ENCODE measurements at regions not wholly inside any gene's neighbourhood (a gene's known extent, or its start where the extent isn't known, plus 50 kb on each side); places are given as distances from the start of the nearest gene placed in this dataset.

DNA sequence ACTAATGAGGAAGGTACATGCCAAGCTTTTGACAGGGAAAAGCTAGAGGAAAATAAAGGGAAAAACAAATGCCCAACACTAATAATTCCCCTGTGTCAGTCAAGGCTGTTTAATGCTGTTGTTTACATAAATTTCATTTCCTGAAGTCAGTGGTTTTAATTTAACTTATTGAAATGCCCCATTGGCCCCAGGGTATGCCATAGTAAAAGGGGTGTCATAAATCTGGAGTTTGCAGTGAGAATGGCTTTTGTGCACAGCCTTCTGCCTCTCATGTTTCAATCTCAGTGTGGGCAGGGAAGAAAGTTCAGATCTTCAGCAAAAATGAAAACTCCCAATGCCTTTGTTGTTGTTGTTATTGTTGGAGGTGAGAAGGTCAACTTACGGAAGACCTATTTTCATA lies 550.1 kb upstream of the DCC start:
- ChIA-PET POLR2A (no interaction called here), CTCF (interaction anchor here (1.2 to 1.9 kb wide), 2 partner anchors 16 to 21 kb away, joined by 3 to 4 read pairs; no protein-coding TSS in a partner anchor), RAD21 (ENCODE audit: unreplicated experiment) (interaction anchor here (1.5 kb wide), 1 partner anchor 64 kb away, joined by 4 read pairs; no protein-coding TSS in a partner anchor), SMC1A (ENCODE audit: uncharacterized antibody, unreplicated experiment) (interaction anchor here (1.0 to 2.5 kb wide), 3 partner anchors 16 to 103 kb away, joined by 3 to 7 read pairs (median 6); no protein-coding TSS in a partner anchor)
- no peak overlapping the region for H3K27ac ChIP-seq (ENCODE audit: control insufficient read depth, insufficient read depth)
- BruUV-seq (replicated peaks): no TSS peak
- no peaks in the 10 kb centered on the region for H3K36me3 ChIP-seq (ENCODE audit: control insufficient read depth in 2 of 2, insufficient read depth in 2 of 2, low read length in 1 of 2)
- H2AFZ ChIP-seq (ENCODE audit: control insufficient read depth, low read depth, low read length): no peak overlapping the region
- FAIRE-seq (no peak), ATAC-seq (no peak), DNase-seq (ENCODE audit: low read depth, low spot score) (no peak)
- no peaks in the 10 kb centered on the region; the same call in 2 of the 3 replicates for H3K9me3 ChIP-seq (replicated peaks; ENCODE audit: control insufficient read depth, insufficient read depth, low read length)
- 38% methylated on average over 1 of the region's 1 CpG for WGBS (ENCODE audit: insufficient coverage, insufficient replicate concordance, low lambda C conversion rate, missing lambda C conversion rate)
- in situ Hi-C loops (cut with MboI): no loop called here
- intact Hi-C loops (cut with micrococcal nuclease; ENCODE audit: unreplicated experiment): no loop called here
- no peak overlapping the region for H3K9ac ChIP-seq (ENCODE audit: control insufficient read depth, insufficient read depth, low read length)
- H3K79me2 ChIP-seq (ENCODE audit: control insufficient read depth, insufficient read depth, low read length): no peaks in the 10 kb centered on the region
- no peaks in the 10 kb centered on the region for H3K4me1 ChIP-seq (ENCODE audit: control insufficient read depth, insufficient read depth, low read length)
- no peaks in the 10 kb centered on the region for H3K27me3 ChIP-seq (replicated peaks in 1 of 2; ENCODE audit: control insufficient read depth in 2 of 2, insufficient read depth in 2 of 2, low read length in 1 of 2)
- no peak for TF ChIP-seq SMAD1 (IDR thresholded peaks at IDR 0.05; ENCODE audit: low read depth, partially characterized antibody)
- TF ChIP-seq BRCA1 (IDR thresholded peaks at IDR 0.05; ENCODE audit: low read depth, low read length): no peak
- TF ChIP-seq ZNF217 (IDR thresholded peaks at IDR 0.05): no peak
- no peak for TF ChIP-seq POU2F2 (IDR thresholded peaks at IDR 0.05; ENCODE audit: borderline replicate concordance, low read depth, low read length)
- TF ChIP-seq FOS (IDR thresholded peaks at IDR 0.05; ENCODE audit: borderline replicate concordance, extremely low read depth, insufficient read length): no peak
- H3K4me3 ChIP-seq: no peak overlapping the region
- H4K20me1 ChIP-seq (ENCODE audit: control insufficient read depth, insufficient read depth): no peaks in the 10 kb centered on the region
- no peak overlapping the region for H3K4me2 ChIP-seq (ENCODE audit: control insufficient read depth, insufficient read depth)

DNA sequence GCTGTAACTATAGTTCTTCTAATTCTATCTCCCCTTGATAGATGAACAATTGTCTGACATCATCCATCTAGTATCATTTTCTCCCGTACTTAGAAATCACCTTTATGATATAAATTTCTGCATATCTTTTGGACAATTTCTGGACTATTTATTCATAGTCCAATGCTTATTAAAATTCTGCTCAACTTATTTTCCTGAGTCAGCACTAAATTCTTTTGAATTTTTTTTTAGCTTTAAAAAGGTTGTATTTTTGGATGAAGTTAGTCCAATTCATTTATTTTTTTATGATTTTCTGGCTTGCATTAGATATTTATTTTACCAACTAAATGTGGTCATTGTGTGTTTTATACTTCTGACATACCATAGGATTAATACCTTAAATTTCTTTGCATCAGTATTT lies 538.5 kb upstream of the DCC start:
- RAD21 ChIA-PET (ENCODE audit: unreplicated experiment): no interaction called here
- H3K4me2 ChIP-seq (ENCODE audit: control insufficient read depth, insufficient read depth): no peak overlapping the region
- TF ChIP-seq HCFC1 (IDR thresholded peaks at IDR 0.05; ENCODE audit: low read length) (no peak), NBN (IDR thresholded peaks at IDR 0.05) (no peak), ATF7 (IDR thresholded peaks at IDR 0.05; ENCODE audit: low read depth) (no peak), RAD21 (IDR thresholded peaks at IDR 0.05; ENCODE audit: insufficient read depth, low read depth, low read length) (no peak), CHD1 (IDR thresholded peaks at IDR 0.05; ENCODE audit: low read depth, low read length) (no peak), NR2C1 (IDR thresholded peaks at IDR 0.05) (no peak), PKNOX1 (IDR thresholded peaks at IDR 0.05) (no peak), STAT3 (IDR thresholded peaks at IDR 0.05; ENCODE audit: low read depth, low read length) (no peak)
- TF ChIP-seq, protein P1, sequence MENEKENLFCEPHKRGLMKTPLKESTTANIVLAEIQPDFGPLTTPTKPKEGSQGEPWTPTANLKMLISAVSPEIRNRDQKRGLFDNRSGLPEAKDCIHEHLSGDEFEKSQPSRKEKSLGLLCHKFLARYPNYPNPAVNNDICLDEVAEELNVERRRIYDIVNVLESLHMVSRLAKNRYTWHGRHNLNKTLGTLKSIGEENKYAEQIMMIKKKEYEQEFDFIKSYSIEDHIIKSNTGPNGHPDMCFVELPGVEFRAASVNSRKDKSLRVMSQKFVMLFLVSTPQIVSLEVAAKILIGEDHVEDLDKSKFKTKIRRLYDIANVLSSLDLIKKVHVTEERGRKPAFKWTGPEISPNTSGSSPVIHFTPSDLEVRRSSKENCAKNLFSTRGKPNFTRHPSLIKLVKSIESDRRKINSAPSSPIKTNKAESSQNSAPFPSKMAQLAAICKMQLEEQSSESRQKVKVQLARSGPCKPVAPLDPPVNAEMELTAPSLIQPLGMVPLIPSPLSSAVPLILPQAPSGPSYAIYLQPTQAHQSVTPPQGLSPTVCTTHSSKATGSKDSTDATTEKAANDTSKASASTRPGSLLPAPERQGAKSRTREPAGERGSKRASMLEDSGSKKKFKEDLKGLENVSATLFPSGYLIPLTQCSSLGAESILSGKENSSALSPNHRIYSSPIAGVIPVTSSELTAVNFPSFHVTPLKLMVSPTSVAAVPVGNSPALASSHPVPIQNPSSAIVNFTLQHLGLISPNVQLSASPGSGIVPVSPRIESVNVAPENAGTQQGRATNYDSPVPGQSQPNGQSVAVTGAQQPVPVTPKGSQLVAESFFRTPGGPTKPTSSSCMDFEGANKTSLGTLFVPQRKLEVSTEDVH (IDR thresholded peaks at IDR 0.05; ENCODE audit: low read depth, partially characterized antibody): no peak
- H3K79me2 ChIP-seq (ENCODE audit: control insufficient read depth, insufficient read depth, low read length): no peaks in the 10 kb centered on the region
- DNase-seq (ENCODE audit: low read depth, low spot score) (no peak), ATAC-seq (no peak), FAIRE-seq (no peak)
- H3K36me3 ChIP-seq (ENCODE audit: control insufficient read depth in 2 of 2, insufficient read depth in 2 of 2, low read length in 1 of 2): no peaks in the 10 kb centered on the region
- SMC1A ChIA-PET (ENCODE audit: uncharacterized antibody, unreplicated experiment): interaction anchor here (1.0 to 1.2 kb wide), 2 partner anchors 12 to 20 kb away, joined by 3 to 4 read pairs; no protein-coding TSS in a partner anchor
- H3K27me3 ChIP-seq (replicated peaks in 1 of 2; ENCODE audit: control insufficient read depth in 2 of 2, insufficient read depth in 2 of 2, low read length in 1 of 2): no peaks in the 10 kb centered on the region
- H3K9ac ChIP-seq (ENCODE audit: control insufficient read depth, insufficient read depth, low read length): no peak overlapping the region
- H3K9me3 ChIP-seq (replicated peaks; ENCODE audit: control insufficient read depth, insufficient read depth, low read length): no peaks in the 10 kb centered on the region; the same call in 1 of the 3 replicates
- CTCF ChIA-PET: no interaction called here
- POLR2A ChIA-PET: no interaction called here
- H3K4me1 ChIP-seq (ENCODE audit: control insufficient read depth, insufficient read depth, low read length): no peaks in the 10 kb centered on the region
- WGBS (ENCODE audit: insufficient coverage, insufficient replicate concordance, low lambda C conversion rate, missing lambda C conversion rate): 90% methylated on average over 1 of the region's 1 CpG
- intact Hi-C loops (cut with micrococcal nuclease; ENCODE audit: unreplicated experiment): no loop called here
- no peak overlapping the region for H3K27ac ChIP-seq (ENCODE audit: control insufficient read depth, insufficient read depth)
- no TSS peak for BruUV-seq (replicated peaks)
- H4K20me1 ChIP-seq (ENCODE audit: control insufficient read depth, insufficient read depth): no peaks in the 10 kb centered on the region
- no peak overlapping the region for H3K4me3 ChIP-seq
- no peak overlapping the region for H2AFZ ChIP-seq (ENCODE audit: control insufficient read depth, low read depth, low read length)
- in situ Hi-C loops (cut with MboI): no loop called here

All from GM12878 (cell line).